PFSK-1 (cell line): ENCODE measurements at regions not wholly inside any gene's neighbourhood (a gene's known extent, or its start where the extent isn't known, plus 50 kb on each side); places are given as distances from the start of the nearest gene placed in this dataset.

Experiments
- POLR2AphosphoS5 ChIP-seq: IDR thresholded peaks from 2 replicates; pipeline ENCODE4 v1.6.1; 2012; ENCODE audit warnings: low read depth, mild to moderate bottlenecking, control low read depth, low read length, moderate library complexity
- TAF1 ChIP-seq: IDR thresholded peaks from 2 replicates; pipeline ENCODE4 v1.6.1; 2012; ENCODE audit warnings: low read length, control low read depth, borderline replicate concordance; ENCODE audit not compliant: insufficient read depth

- no peak for TF ChIP-seq POLR2AphosphoS5
- no peak for TF ChIP-seq TAF1
Observed at GRCh38 chr2:138994502-138994901, 214.3 kb upstream of the NXPH2 start.
